NB4 (cell line): ENCODE measurements at regions not wholly inside any gene's neighbourhood (a gene's known extent, or its start where the extent isn't known, plus 50 kb on each side); places are given as distances from the start of the nearest gene placed in this dataset.

Experiments
- DNase-seq: peaks from one replicate; pipeline ENCODE4 v3.0.0; 2010; ENCODE audit warnings: low read depth
- H3K4me3 ChIP-seq: one replicate; pipeline ENCODE4 v1.5.1; 2011; ENCODE audit warnings: mild to moderate bottlenecking, low read depth, low read length, moderate library complexity
- CTCF ChIP-seq: IDR thresholded peaks from one replicate; pipeline ENCODE4 v1.5.1; 2012; ENCODE audit warnings: low read depth, low read length
- MAX ChIP-seq: IDR thresholded peaks from 2 replicates; pipeline ENCODE4 v1.6.1; 2011; ENCODE audit warnings: low read depth, low read length
- MYC ChIP-seq: IDR thresholded peaks from 2 replicates; pipeline ENCODE4 v1.6.1; 2011; ENCODE audit warnings: low read depth, low read length
- POLR2A ChIP-seq: IDR thresholded peaks from 2 replicates; pipeline ENCODE4 v1.6.1; 2011; ENCODE audit warnings: mild to moderate bottlenecking; ENCODE audit not compliant: insufficient read length; ENCODE audit errors: extremely low read depth

- no peak overlapping the region for H3K4me3 ChIP-seq
- no peak for DNase-seq
- TF ChIP-seq POLR2A (no peak), MAX (no peak), MYC (no peak), CTCF (no peak)
Observed at GRCh38 chr4:1465173-1466033, 59.2 kb upstream of the NKX1-1 start.

GRCh38 chr4:1464581-1465171 lies 58.4 kb upstream of the NKX1-1 start:
- DNase-seq, result no peak
- TF ChIP-seq CTCF (no peak), MAX (no peak), MYC (no peak), POLR2A (no peak)
- H3K4me3 ChIP-seq, result no peak overlapping the region

- no peak overlapping the region for H3K4me3 ChIP-seq
- no peak for DNase-seq
- TF ChIP-seq CTCF (no peak), MYC (no peak), POLR2A (no peak), MAX (no peak)
Observed at GRCh38 chr4:1463927-1464540, 57.8 kb upstream of the NKX1-1 start.

- peak; percentile 94 for DNase-seq
Observed at GRCh38 chr4:1463088-1463926, 57.1 kb upstream of the NKX1-1 start.

More at GRCh38 chr4:1463088-1463926, 57.1 kb upstream of the NKX1-1 start:
- TF ChIP-seq MYC (peak; percentile 97), POLR2A (no peak), CTCF (no peak), MAX (peak; percentile 97)
- no peak overlapping the region for H3K4me3 ChIP-seq
